NCI-H774 (cell line): ENCODE measurements at regions not wholly inside any gene's neighbourhood (a gene's known extent, or its start where the extent isn't known, plus 50 kb on each side); places are given as distances from the start of the nearest gene placed in this dataset.

Experiments
- DNase-seq: peaks from one replicate; lab custom pipeline; 2025; lab: John Stamatoyannopoulos, UW

GRCh38 chr4:24054910-24055309 lies 165.1 kb upstream of the PPARGC1A start:
- no peak for DNase-seq

- DNase-seq = no peak
Observed at GRCh38 chr4:24053934-24054333, 164.1 kb upstream of the PPARGC1A start.

DNA sequence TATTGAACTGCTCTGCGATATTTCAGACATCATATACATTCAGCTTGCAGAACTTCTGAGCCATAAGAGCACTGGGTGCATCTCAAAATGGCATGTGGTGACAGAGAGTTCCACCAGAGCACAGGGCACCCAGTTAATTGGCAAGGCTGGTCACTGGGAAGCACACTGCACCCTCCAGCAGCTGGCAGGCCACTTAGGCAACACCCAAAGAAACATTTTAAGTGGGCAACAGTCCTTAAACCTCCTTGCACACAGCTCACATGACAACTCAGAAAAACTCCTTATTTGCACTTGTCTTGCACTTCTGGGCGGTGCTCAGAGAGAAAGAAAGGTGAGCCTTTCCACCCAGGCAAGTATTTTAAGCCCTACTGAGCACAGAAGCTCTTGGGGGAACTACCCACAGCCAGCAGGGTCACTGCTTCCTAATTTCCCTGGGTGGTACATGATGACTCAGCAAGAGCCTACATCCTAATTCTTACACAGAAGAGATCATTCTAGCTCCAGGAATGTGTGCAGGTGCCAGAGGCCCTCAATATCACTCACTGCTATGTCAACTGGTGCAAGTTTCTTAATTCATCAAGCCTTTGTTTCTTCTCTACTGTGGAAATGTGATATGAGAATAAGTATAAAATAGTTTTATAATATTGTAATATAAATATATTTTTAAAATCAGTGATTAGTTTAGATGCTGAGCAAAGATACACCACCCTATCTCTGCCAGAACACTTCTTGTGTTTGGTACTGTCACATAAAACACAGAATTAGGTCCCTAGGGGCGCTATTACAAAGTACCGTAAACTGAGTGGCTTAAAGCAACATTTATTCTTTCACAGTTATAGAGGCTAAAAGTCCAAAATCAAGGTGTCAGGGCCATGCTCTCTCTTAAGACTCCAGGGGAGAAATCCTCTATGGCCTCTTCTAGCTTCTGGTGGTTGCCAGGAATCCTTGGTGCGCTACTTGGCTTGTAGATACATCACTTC lies 155.1 kb upstream of the PPARGC1A start:
- no peak for DNase-seq

DNA sequence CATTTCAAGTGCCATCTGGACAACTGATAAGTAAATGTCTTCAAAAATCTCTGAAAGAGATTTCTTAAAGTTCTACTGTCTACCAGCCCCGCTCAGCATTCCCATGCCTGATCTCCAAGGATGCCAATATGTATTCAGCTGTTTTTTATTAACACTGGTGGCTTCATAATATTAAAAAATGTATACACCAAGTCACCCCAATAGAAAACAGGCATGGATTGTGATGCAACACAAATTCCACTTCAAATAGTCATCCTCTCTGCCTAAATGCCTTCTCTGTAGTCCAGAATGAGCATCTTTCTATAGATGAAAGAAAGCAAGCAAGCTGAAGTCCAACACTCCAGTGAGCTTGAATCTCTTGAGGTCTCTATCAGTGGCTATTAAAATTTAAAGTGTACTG lies 152.2 kb upstream of the PPARGC1A start:
- no peak for DNase-seq

DNA sequence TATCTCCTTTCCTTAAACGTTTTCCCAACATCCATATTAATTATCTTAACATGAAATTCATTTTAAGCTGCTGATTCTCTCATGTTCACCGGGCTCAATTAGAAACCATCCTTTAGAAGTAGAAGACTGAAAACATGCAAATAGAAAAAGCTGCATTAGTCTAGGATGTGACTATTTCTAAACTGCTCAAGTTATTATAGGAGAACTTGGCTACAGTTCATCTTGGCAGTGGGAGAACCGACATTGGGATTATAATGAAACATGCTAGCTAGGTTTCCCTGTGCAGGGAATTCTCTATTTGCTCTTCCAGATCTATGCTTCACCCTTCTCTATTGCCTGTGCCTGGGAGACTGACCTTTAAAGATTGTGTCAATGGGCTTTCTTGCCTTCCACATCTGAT lies 151.0 kb upstream of the PPARGC1A start:
- DNase-seq = no peak

DNA sequence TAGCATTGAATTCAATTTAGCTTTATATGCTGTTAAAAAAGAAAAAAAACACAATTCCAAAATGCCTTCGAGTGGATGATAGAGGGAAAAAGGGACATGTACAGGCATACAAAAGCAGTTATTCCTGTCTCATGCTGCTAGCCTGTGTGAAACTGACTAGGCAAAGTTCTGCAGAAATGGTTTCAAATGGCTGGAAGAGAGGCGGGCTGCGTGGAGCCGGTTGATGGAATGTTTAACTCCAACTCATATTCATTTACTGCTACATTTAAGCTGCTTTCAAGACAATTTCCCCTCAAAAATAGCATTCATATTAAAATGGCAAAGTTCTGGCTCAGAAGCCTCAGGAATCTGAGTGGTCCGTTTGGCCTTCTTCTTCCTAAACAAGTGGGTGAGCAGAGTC lies 143.8 kb upstream of the PPARGC1A start:
- no peak for DNase-seq

DNA sequence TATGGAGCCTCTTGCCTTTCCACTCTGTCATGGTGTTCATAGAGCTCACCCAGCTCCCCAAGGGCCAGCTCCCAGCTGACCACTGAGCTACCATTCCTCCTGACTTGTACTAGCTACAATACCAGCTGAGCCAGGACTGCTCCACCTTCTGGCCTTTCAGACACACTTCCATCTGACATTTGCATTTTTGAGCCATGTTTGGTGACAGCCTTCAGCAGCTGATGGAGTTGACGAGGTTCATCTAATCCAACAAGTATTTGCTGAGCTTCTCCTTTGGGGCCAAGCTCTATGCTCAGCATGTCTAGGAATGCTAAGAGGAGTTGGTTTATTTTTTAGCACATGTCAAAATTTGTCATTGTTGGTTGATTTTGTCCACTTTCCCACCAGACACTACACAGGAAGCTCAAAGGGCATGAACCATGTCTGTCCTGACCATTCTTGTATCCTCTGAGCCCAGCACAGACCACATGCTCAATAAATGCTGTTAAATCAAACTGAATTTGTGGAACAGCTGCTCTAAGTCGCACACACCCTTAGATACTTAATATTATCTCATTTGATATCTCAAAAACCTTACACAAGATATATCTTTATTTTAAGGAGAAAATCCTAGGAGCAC lies 142.6 kb upstream of the PPARGC1A start:
- DNase-seq = no peak

GRCh38 chr4:24026596-24026995 lies 136.7 kb upstream of the PPARGC1A start:
- DNase-seq = no peak

DNA sequence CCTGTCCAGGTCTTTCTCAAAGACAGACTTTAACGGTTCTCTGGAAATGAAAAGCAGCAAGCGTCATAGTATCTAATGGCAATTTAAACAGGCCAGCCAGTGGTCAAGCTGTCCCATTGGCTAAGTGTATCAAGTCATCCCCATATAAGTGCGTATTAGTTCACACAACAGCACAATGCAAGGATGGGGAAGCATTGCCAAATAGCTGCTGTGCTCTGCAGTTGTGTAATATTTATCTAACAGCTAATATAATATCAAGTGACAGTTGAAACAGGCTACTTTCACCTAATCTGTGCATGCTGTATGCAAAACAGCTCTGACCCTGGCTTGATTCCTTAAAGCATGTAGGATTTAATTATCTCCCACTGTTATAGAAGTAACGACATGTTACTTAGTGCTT lies 134.8 kb upstream of the PPARGC1A start:
- DNase-seq = no peak

GRCh38 chr4:24024157-24024556 lies 134.3 kb upstream of the PPARGC1A start:
- DNase-seq = no peak

- DNase-seq = no peak
Observed at GRCh38 chr4:24015782-24016181, 125.9 kb upstream of the PPARGC1A start.

DNA sequence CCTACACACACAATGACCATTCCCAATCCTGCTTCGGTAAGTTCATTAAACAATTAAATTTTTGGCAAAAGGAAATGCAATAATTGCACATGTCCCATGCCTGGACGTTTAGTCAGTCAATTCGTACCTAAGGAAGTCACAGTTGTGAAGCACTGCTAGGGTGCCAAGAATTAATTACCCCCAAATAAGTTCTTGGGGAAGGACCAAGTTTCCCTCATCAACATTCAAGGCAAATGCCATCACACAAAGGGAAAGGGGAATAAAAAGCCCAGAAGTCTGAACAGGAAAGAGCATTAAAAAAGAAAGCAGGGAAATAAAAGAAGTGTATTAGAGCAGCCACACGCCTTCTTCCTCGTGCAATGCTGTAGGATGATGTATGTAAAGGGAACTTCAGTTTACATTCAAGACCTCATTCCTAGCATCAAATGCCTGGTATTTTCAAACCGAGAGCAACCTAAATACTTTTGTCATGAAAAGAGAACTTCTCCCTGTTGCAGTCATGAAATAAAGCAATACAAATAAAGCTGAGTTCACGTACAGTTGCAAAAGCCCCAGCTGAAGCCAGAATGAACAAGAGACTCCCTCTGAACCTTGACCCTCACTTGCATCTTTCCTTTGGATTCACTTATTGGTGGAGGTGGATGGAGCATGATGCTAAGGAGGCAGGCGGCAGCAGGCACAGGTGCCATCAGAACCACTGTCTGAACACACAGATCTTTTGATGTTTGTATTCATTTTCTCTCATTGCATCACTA lies 124.0 kb upstream of the PPARGC1A start:
- DNase-seq = no peak

DNA sequence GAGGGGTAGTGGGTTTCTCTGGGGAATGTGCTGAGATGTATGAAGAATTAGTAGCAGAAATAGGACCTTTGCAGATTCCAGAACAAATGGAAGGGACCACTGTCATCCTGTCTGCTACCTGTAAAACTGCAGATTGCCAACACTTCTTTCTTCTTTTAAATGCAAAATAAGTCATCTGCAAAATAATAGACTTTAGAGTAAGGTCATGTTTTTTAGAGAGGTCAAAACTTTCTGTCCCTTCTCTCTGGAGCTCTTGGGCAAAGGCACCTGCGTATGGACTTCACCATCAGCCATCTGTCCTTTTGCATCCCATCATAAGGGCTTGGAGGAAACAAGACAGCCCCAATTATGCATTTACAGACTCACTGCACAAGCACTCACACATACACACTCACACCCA lies 121.1 kb upstream of the PPARGC1A start:
- DNase-seq = no peak

DNA sequence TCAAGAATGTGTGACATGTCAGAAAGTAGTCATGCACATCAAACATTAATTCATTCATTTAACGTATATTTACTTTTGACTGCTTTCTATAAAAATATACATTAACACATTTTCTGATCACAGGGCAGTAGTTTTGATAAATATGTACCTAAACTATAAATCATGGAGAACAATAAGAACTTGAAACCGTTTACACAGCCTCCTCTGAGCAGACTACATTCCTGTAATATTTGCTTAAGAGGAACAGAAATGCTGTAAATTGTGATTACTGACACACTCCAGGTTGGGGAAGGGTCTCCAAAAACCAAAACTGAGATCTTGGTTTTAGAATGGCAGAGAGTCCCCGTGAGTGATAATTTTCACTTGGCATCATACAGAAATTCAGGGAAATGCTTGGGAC lies 120.7 kb upstream of the PPARGC1A start:
- DNase-seq = no peak

DNA sequence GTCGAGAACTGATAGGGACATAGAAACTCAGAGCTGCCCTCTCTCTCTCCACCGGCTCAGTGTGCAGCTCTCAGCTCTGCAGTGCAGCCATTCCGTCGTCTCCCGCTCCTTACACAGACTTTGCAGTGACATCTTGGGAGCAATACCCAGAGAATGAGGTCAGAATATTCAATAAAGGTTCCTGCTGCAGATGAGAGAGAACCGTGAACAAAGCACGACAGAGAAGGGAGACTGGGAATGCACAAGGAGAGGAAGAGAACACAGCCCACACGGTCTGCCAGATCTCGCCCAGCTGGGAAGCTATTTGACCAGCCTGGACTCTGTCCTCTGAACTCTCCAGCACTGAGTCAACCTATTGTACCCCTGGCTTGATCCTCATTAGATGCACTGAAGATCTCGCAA lies 118.0 kb upstream of the PPARGC1A start:
- DNase-seq = no peak

DNA sequence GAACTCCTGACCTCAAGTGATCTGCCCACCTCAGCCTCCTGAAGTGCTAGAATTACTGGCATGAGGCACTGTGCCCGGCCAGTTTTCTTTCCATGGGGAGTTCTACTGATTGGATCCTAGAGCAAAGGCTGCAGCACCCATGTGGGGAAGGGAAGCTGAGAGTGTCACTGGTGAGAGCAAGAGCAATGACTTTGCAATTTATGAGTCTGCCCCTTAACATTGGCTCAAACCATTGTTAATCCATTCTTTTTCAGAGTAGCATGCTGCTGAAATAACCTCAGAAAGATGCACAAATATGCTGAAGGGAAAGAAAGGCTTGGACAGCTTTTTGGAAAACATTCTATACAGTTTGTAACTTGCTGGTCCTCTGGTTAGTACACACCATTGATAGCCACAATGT lies 116.4 kb upstream of the PPARGC1A start:
- DNase-seq = no peak

GRCh38 chr4:24003926-24004325 lies 114.1 kb upstream of the PPARGC1A start:
- no peak for DNase-seq

DNA sequence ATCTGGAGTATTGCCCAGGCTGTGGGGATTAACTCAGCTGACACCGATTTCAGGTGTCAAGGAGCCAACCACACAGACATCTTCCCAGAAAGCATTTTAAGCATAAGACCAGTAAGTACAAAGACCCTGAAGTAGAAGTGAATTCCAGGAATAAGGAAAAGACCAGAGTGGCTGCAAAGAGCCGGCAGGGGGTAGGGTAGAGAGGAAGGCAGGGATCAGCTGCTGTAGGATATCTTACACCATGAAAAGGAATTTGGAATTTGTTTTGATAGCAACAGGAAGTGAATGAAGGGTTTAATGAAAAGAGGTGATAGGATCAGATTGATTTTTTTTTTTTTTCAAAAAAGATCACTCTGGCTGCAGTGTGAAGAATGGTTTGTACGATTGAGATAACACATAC lies 113.6 kb upstream of the PPARGC1A start:
- DNase-seq = no peak

DNA sequence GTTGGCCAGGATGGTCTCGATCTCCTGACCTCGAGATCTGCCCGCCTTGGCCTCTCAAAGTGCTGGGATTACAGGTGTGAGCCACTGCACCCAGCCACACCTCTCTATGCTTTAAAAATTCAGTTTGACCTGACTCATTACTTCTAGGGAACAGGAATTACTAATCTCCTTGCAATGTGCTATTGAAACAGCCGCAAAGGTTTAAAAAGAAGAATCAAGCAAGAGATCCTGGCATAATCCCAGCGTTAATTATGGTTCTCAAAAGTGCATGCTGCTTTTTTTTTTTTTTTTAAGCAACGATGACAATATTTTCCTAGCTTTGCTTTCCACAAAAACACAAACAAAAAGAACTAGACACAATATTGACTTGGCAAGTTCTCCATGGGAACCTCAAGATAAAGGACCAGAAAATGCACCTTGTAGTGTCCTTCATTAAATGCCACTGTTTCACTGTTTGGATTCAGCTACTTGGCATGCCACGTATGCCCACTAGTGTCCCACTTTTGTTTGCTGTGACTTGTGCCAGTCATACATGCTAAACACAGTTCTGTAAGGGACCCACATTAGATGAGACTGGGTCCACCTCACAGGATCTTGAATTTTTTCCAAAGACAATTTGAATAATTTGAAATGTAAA lies 112.6 kb upstream of the PPARGC1A start:
- DNase-seq = no peak

DNA sequence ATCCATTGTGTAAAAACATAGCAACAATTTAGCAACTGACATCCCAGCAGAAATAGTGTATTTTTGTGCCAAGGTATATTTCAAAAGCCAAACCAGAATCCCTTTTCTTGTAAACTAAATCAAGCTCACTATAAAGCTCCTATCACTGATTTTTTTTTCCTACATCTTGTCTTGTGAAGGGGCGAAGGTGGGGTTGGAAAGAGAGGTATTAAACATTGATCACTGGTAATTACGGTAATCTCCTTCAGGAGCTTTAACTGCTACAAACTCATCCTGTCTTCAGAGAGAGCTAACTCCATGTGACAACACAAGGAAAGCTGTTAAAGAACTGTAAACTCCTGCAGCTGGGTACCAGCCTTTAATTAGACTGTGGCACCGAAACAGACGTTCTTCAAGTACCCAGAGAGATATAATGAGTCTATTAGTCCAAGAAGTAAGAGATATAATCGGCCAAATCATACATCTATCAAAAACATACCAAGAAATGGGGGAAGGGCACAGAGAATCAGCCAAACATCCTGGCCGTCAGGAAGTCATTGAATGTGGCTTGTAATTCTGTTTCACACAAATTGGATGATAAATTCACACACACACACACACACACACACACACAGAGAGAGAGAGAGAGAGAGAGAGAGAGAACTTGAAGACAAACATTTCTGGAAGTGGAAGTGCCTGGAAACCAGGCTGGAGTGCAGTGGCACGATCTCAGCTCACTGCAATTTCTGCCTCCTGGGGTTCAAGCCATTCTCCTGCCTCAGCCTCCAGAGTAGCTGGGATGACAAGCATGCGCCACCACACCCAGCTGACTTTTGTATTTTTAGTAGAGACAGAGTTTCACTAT lies 111.9 kb upstream of the PPARGC1A start:
- DNase-seq = no peak

DNA sequence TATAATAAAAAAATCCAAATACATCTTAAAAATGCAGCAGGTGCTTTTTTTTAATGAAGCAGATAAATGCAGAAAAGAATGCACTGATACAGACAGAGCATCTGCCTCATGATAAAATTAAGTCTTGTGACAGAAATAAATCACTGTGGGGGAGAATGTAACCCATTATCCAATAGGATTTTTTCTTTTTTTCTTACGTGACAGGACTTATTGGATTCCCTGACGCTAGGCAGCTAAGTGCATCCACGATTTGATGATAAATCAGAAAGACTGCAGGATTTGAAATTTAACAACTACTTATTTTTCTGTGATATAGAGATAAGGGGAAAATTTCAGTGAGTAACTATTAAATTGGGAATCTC lies 110.6 kb upstream of the PPARGC1A start:
- DNase-seq = no peak
